ENCODE measurements at regions not wholly inside any gene's neighbourhood (a gene's known extent, or its start where the extent isn't known, plus 50 kb on each side); places are given as distances from the start of the nearest gene placed in this dataset.

- DNase-seq (no peak), ATAC-seq (no peak)
- H3K4me1 ChIP-seq (ENCODE audit: low read depth): no peaks in the 10 kb centered on the region
- no peak overlapping the region for H3K4me3 ChIP-seq
- H3K9me3 ChIP-seq: peaks cover 14% of the 10 kb centered on the region
- no peak for TF ChIP-seq CTCF (IDR thresholded peaks at IDR 0.05)
- no peaks in the 10 kb centered on the region for H3K36me3 ChIP-seq (ENCODE audit: low read depth)
- intact Hi-C loops (cut with DNase I, micrococcal nuclease): no loop called here
Observed at GRCh38 chr5:125254267-125254666, 507.8 kb upstream of the ZNF608 start.

- Histone ChIP-seq H3K36me3 (ENCODE audit: low read depth) (no peaks in the 10 kb centered on the region), H3K4me3 (no peak overlapping the region), H3K4me1 (ENCODE audit: low read depth) (no peaks in the 10 kb centered on the region), H3K9me3 (peaks cover 14% of the 10 kb centered on the region)
- intact Hi-C loops (cut with DNase I, micrococcal nuclease): no loop called here
- no peak for TF ChIP-seq CTCF (IDR thresholded peaks at IDR 0.05)
- no peak for ATAC-seq
- no peak for DNase-seq
Observed at GRCh38 chr5:125256296-125256695, 509.9 kb upstream of the ZNF608 start.

GRCh38 chr5:125257057-125257972 is 510.9 kb upstream of the ZNF608 start:
- TF ChIP-seq CTCF (IDR thresholded peaks at IDR 0.05): no peak
- Histone ChIP-seq H3K4me3 (no peak overlapping the region), H3K9me3 (peaks cover 14% of the 10 kb centered on the region), H3K36me3 (ENCODE audit: low read depth) (no peaks in the 10 kb centered on the region), H3K4me1 (ENCODE audit: low read depth) (no peaks in the 10 kb centered on the region)
- ATAC-seq (no peak), DNase-seq (no peak)
- intact Hi-C loops (cut with DNase I, micrococcal nuclease): no loop called here

GRCh38 chr5:125257997-125258396 is 511.6 kb upstream of the ZNF608 start:
- TF ChIP-seq CTCF (IDR thresholded peaks at IDR 0.05): no peak
- DNase-seq (no peak), ATAC-seq (no peak)
- H3K4me3 ChIP-seq: no peak overlapping the region
- H3K4me1 ChIP-seq (ENCODE audit: low read depth): no peaks in the 10 kb centered on the region
- intact Hi-C loops (cut with DNase I, micrococcal nuclease): no loop called here
- H3K9me3 ChIP-seq: peaks cover 14% of the 10 kb centered on the region
- no peaks in the 10 kb centered on the region for H3K36me3 ChIP-seq (ENCODE audit: low read depth)

GRCh38 chr5:125258615-125259014 is 512.2 kb upstream of the ZNF608 start:
- Histone ChIP-seq H3K36me3 (ENCODE audit: low read depth) (no peaks in the 10 kb centered on the region), H3K9me3 (peaks cover 10% of the 10 kb centered on the region), H3K4me1 (ENCODE audit: low read depth) (no peaks in the 10 kb centered on the region), H3K4me3 (no peak overlapping the region)
- peak; percentile 87 for ATAC-seq
- intact Hi-C loops (cut with DNase I, micrococcal nuclease): no loop called here
- no peak for TF ChIP-seq CTCF (IDR thresholded peaks at IDR 0.05)
- peak in 2 of 3 donors; percentile 14 to 23 for DNase-seq

All from mucosa of descending colon (tissue), 3 donors.